ENCODE measurements at regions not wholly inside any gene's neighbourhood (a gene's known extent, or its start where the extent isn't known, plus 50 kb on each side); places are given as distances from the start of the nearest gene placed in this dataset.
"Not testable (repeated sequence)": the region's sequence is repeated elsewhere in the genome, so short reads cannot be mapped to it uniquely, and the experiment has no call there.

GRCh38 chr5:108541836-108542235 is 159.9 kb upstream of the FBXL17 start:
- DNase-seq (ENCODE audit: low read depth in 4 of 4, low spot score in 3 of 4), result no peak

GRCh38 chr5:108536321-108536720 is 154.4 kb upstream of the FBXL17 start:
- no peak for DNase-seq (ENCODE audit: low read depth in 4 of 4, low spot score in 3 of 4)

GRCh38 chr5:108532129-108532445 is 150.2 kb upstream of the FBXL17 start:
- DNase-seq (ENCODE audit: low read depth in 4 of 4, low spot score in 3 of 4), result not testable (repeated sequence)

GRCh38 chr5:108531367-108532128 is 149.7 kb upstream of the FBXL17 start:
- DNase-seq (ENCODE audit: low read depth in 4 of 4, low spot score in 3 of 4), result no peak

- no peak for DNase-seq (ENCODE audit: low read depth in 4 of 4, low spot score in 3 of 4)
Measured at GRCh38 chr5:108530706-108531105, 148.8 kb upstream of the FBXL17 start.

GRCh38 chr5:108529381-108529780 is 147.5 kb upstream of the FBXL17 start:
- DNase-seq (ENCODE audit: low read depth in 4 of 4, low spot score in 3 of 4), result no peak

GRCh38 chr5:108528655-108529054 is 146.8 kb upstream of the FBXL17 start:
- DNase-seq (ENCODE audit: low read depth in 4 of 4, low spot score in 3 of 4), result no peak

- no peak for DNase-seq (ENCODE audit: low read depth in 4 of 4, low spot score in 3 of 4)
Measured at GRCh38 chr5:108524564-108524963, 142.7 kb upstream of the FBXL17 start.

- DNase-seq (ENCODE audit: low read depth in 4 of 4, low spot score in 3 of 4), result no peak
Measured at GRCh38 chr5:108523360-108523759, 141.5 kb upstream of the FBXL17 start.

GRCh38 chr5:108521841-108522506 is 140.1 kb upstream of the FBXL17 start:
- DNase-seq (ENCODE audit: low read depth in 4 of 4, low spot score in 3 of 4), result peak; percentile 22 to 45 (median 41)

- no peak for DNase-seq (ENCODE audit: low read depth in 4 of 4, low spot score in 3 of 4)
Measured at GRCh38 chr5:108521011-108521700, 139.3 kb upstream of the FBXL17 start.

GRCh38 chr5:108516785-108517184 is 134.9 kb upstream of the FBXL17 start:
- no peak for DNase-seq (ENCODE audit: low read depth in 4 of 4, low spot score in 3 of 4)

GRCh38 chr5:108515517-108516105 is 133.7 kb upstream of the FBXL17 start:
- no peak for DNase-seq (ENCODE audit: low read depth in 4 of 4, low spot score in 3 of 4)

- DNase-seq (ENCODE audit: low read depth in 4 of 4, low spot score in 3 of 4), result no peak
Measured at GRCh38 chr5:108508979-108509378, 127.1 kb upstream of the FBXL17 start.

- no peak for DNase-seq (ENCODE audit: low read depth in 4 of 4, low spot score in 3 of 4)
Measured at GRCh38 chr5:108507631-108508030, 125.7 kb upstream of the FBXL17 start.

- DNase-seq (ENCODE audit: low read depth in 4 of 4, low spot score in 3 of 4), result no peak
Measured at GRCh38 chr5:108505608-108506007, 123.7 kb upstream of the FBXL17 start.

- no peak for DNase-seq (ENCODE audit: low read depth in 4 of 4, low spot score in 3 of 4)
Measured at GRCh38 chr5:108504974-108505373, 123.1 kb upstream of the FBXL17 start.

GRCh38 chr5:108503986-108504385 is 122.1 kb upstream of the FBXL17 start:
- no peak for DNase-seq (ENCODE audit: low read depth in 4 of 4, low spot score in 3 of 4)

- DNase-seq (ENCODE audit: low read depth in 4 of 4, low spot score in 3 of 4), result not testable (repeated sequence)
Measured at GRCh38 chr5:108495615-108496014, 113.7 kb upstream of the FBXL17 start.

GRCh38 chr5:108487951-108488350 is 106.1 kb upstream of the FBXL17 start:
- DNase-seq (ENCODE audit: low read depth in 4 of 4, low spot score in 3 of 4), result no peak

GRCh38 chr5:108484035-108484434 is 102.1 kb upstream of the FBXL17 start:
- DNase-seq (ENCODE audit: low read depth in 4 of 4, low spot score in 3 of 4), result no peak

Data from right renal pelvis (tissue), 4 donors.